HepG2 (cell line): ENCODE measurements at regions not wholly inside any gene's neighbourhood (a gene's known extent, or its start where the extent isn't known, plus 50 kb on each side); places are given as distances from the start of the nearest gene placed in this dataset.

Experiments
- ATAC-seq: fragments of 200-7000 bp; cut with Tn5 transposase; 3 replicates; pipeline ENCODE4 v1.9.1; 2020; ENCODE audit warnings: mild to moderate bottlenecking, moderate library complexity
- BruUV-seq: library from RNA; stranded (reverse); fragments of 400-500 nt; replicated peaks from 2 replicates; lab custom pipeline; 2021; lab: Mats Ljungman, UMichigan
- CTCF ChIA-PET: fragments of 300-600 bp; formaldehyde crosslinking; extraction: SDS; loops from one replicate; lab custom pipeline; 2021; ENCODE audit warnings: low total read pairs, inconsistent platforms, low intra/inter-chr PET ratio; lab: Yijun Ruan, JAX
- POLR2A ChIA-PET: fragments of 350-600 bp; sonication (Branson Sonifier 250); formaldehyde crosslinking; loops from one replicate; lab custom pipeline; 2020; ENCODE audit warnings: antibody characterized with exemption, inconsistent platforms; lab: Yijun Ruan, JAX
- DNase-seq: peaks from one replicate; pipeline ENCODE4 v3.0.0-alpha.2; 2015; ENCODE audit warnings: low spot score
- FAIRE-seq: peaks from 3 replicates; lab custom pipeline; 2011; peaks lifted over from hg19 to GRCh38; lab: Jason Lieb, UNC
- H2AFZ ChIP-seq: one replicate; pipeline ENCODE4 v1.6.1; 2011; ENCODE audit warnings: low read length, inconsistent platforms
- H3K27ac ChIP-seq: fragments of 300-600 bp; 3 replicates; pipeline ENCODE4 v1.8.0; 2011; ENCODE audit warnings: mixed run types, mild to moderate bottlenecking, mixed read lengths, low read length, inconsistent platforms; ENCODE audit not compliant: insufficient read depth; ENCODE audit errors: extremely low read length
- H3K27me3 ChIP-seq, 2 experiments: fragments of 200-600 bp in 1 of 2; 2 replicates in 1 of 2; 3 replicates in 1 of 2; pipeline versions ENCODE4 v1.6.0 to v1.8.0; 2011; ENCODE audit warnings: low read length in 2 of 2, mild to moderate bottlenecking in 2 of 2, moderate library complexity in 2 of 2, inconsistent platforms in 1 of 2; ENCODE audit not compliant: insufficient read depth in 2 of 2, control insufficient read depth in 1 of 2
- H3K36me3 ChIP-seq, 2 experiments: fragments of 200-600 bp in 1 of 2; replicated peaks in 1 of 2; 2 replicates in 1 of 2; 3 replicates in 1 of 2; pipeline versions ENCODE4 v1.5.1 to v1.8.0; 2011; ENCODE audit warnings: low read length in 2 of 2, inconsistent platforms in 1 of 2; ENCODE audit not compliant: insufficient read depth in 2 of 2, control insufficient read depth in 1 of 2
- H3K4me1 ChIP-seq: 2 replicates; pipeline ENCODE4 v1.5.1; 2012; ENCODE audit warnings: low read length, inconsistent platforms; ENCODE audit not compliant: insufficient read depth
- H3K4me2 ChIP-seq: 2 replicates; pipeline ENCODE4 v1.6.0; 2011; ENCODE audit warnings: low read depth, low read length, inconsistent platforms
- H3K4me3 ChIP-seq, 3 experiments: fragments of 200-600 bp in 1 of 3; sonication (generic), shearing (Covaris generic) in 1 of 3; replicated peaks in 1 of 3; 2 replicates each; pipeline ENCODE4 v1.5.1; 2011 to 2016; ENCODE audit warnings: low read length in 3 of 3, inconsistent platforms in 2 of 3, low read depth in 2 of 3, mild to moderate bottlenecking in 2 of 3, control low read depth in 1 of 3, mixed read lengths in 1 of 3; ENCODE audit not compliant: insufficient read depth in 1 of 3
- H3K79me2 ChIP-seq: one replicate; pipeline ENCODE4 v1.6.1; 2011; ENCODE audit warnings: low read length, inconsistent platforms; ENCODE audit not compliant: insufficient read depth
- H3K9ac ChIP-seq: 2 replicates; pipeline ENCODE4 v1.6.0; 2011; ENCODE audit warnings: mild to moderate bottlenecking, low read depth, low read length, inconsistent platforms; ENCODE audit not compliant: insufficient read depth
- H3K9me3 ChIP-seq: 2 replicates; pipeline ENCODE4 v1.5.1; 2012; ENCODE audit warnings: mild to moderate bottlenecking, low read length
- H4K20me1 ChIP-seq: 2 replicates; pipeline ENCODE4 v1.6.0; 2011; ENCODE audit warnings: inconsistent platforms, mild to moderate bottlenecking, low read length, moderate library complexity; ENCODE audit not compliant: insufficient read depth
- DPF2 ChIP-seq: sonication (generic); formaldehyde crosslinking; IDR thresholded peaks from 2 replicates; pipeline ENCODE4 v1.4.0; 2020; ENCODE audit warnings: mild to moderate bottlenecking, low read depth, missing genetic modification reagents, borderline replicate concordance
- NFKBIZ ChIP-seq: IDR thresholded peaks from 2 replicates; pipeline ENCODE4 v1.6.1; 2018; ENCODE audit warnings: missing genetic modification reagents, missing compliant biosample characterization
- NONO ChIP-seq, 2 experiments: fragments of 450-650 bp in 1 of 2; sonication (generic) in 1 of 2; formaldehyde crosslinking in 1 of 2; IDR thresholded peaks in 1 of 2; conservative IDR thresholded peaks in 1 of 2; 2 replicates each; pipeline versions ENCODE4 v1.6.1 to v1.8.0; 2017 to 2022; ENCODE audit warnings: mild to moderate bottlenecking in 1 of 2, missing genetic modification reagents in 1 of 2, moderate library complexity in 1 of 2
- PHF21A ChIP-seq: sonication (generic); formaldehyde crosslinking; IDR thresholded peaks from 2 replicates; pipeline ENCODE4 v1.5.0; 2020; ENCODE audit warnings: mild to moderate bottlenecking, missing genetic modification reagents
- ZFP36L1 ChIP-seq: sonication (generic); formaldehyde crosslinking; IDR thresholded peaks from 2 replicates; pipeline ENCODE4 v1.8.0; 2022; ENCODE audit warnings: mild to moderate bottlenecking, missing genetic modification reagents, moderate library complexity
- ZNF543 ChIP-seq: sonication (generic); formaldehyde crosslinking; IDR thresholded peaks from 2 replicates; pipeline ENCODE4 v1.4.0; 2020; ENCODE audit warnings: mild to moderate bottlenecking, missing genetic modification reagents
- ZNF75D ChIP-seq: sonication (generic); formaldehyde crosslinking; IDR thresholded peaks from 2 replicates; pipeline ENCODE4 v1.8.1; 2023; ENCODE audit warnings: missing genetic modification reagents, mild to moderate bottlenecking, borderline replicate concordance
- ZNF772 ChIP-seq: sonication (generic); formaldehyde crosslinking; IDR thresholded peaks from 2 replicates; pipeline ENCODE4 v1.5.0; 2020; ENCODE audit warnings: mild to moderate bottlenecking, missing genetic modification reagents
- WGBS: methylation state at CpG from one replicate; pipeline ENCODE4 v1.1.6; 2017; ENCODE audit warnings: low lambda C conversion rate; 5-methylcytosine and 5-hydroxymethylcytosine counted together
- in situ Hi-C: cut with HindIII; loops from 2 replicates; pipeline ENCODE4 v1.10.0; 2017; ENCODE audit warnings: low pct_unique_long_range_greater_than_20kb; ENCODE audit not compliant: extremely low pct_ligation_motif_present
- intact Hi-C: fragments of 100-400 bp; cut with micrococcal nuclease; formaldehyde crosslinking; loops from one replicate; pipeline ENCODE4 v1.10.0; 2022; ENCODE audit not compliant: unreplicated experiment
- TF ChIP-seq, protein P1 (sequence below): sonication (generic); formaldehyde crosslinking; IDR thresholded peaks from 2 replicates; pipeline ENCODE4 v1.5.0; 2020; ENCODE audit warnings: missing genetic modification reagents
- TF ChIP-seq, protein P2 (sequence below): sonication (generic); formaldehyde crosslinking; IDR thresholded peaks from 2 replicates; pipeline ENCODE4 v1.4.0; 2020; ENCODE audit warnings: missing genetic modification reagents, low read depth, mild to moderate bottlenecking, borderline replicate concordance

DNA sequence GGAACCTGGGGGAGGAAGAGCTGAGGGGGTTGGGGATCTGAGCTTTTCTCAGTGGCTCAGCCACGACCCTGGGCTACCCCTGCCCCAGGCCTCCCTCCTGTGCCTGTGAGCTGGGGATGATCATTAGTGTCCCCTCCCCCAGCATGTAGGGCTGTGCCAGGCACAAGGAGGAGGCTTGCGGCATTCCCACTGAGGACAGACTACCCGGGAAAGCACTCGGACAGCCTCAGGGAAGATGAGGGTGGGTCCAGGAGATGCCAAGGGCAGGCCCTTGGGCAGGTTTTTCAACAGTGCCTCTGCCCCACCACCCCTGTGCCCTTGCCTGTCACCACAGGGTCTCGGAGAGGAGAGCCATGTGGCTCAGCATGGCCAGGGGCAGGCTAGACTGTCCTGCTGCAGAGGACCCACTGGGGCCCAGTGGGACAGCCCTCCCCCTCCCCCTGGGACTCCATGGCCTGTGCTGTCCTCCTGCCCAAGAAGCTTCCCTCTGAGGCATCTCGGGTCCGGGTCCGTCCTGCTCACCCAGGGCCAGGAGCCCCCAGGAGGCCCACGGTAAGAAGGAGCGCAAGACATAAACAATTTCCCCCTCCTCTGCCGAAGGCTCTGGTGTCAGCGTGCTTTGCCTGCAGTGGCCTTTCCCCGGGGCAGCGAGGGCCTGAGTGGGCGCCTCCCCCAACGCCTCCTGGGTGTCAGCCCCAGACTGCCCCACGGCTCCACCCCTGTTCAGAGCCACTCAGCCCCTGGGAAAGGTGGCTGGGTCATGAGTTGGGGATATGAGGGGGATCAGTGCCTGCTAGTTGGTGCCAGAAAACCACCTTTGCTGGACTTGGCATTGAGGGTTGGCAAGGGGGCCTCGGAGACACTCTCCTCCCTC is 192.5 kb downstream of the GOLGA6L6 start:
- Histone ChIP-seq H3K27ac (no peak overlapping the region), H2AFZ (no peak overlapping the region), H3K9me3 (peaks cover 29% of the 10 kb centered on the region), H3K27me3 (no peaks in the 10 kb centered on the region), H3K79me2 (no peaks in the 10 kb centered on the region), H3K36me3 (no peaks in the 10 kb centered on the region), H3K4me2 (no peak overlapping the region), H4K20me1 (no peaks in the 10 kb centered on the region), H3K4me3 (no peak overlapping the region), H3K9ac (no peak overlapping the region), H3K4me1 (no peaks in the 10 kb centered on the region)
- no peak for DNase-seq
- POLR2A ChIA-PET = no interaction called here
- no peak; the same call in 2 of the 3 replicates for ATAC-seq
- BruUV-seq = no TSS peak
- intact Hi-C loops = no loop called here
- in situ Hi-C loops = no loop called here
- TF ChIP-seq ZFP36L1 (CRISPR knock-in tag) (no peak), PHF21A (CRISPR knock-in tag) (no peak), NFKBIZ (CRISPR knock-in tag) (no peak), ZNF543 (no peak), NONO (IDR thresholded peaks at IDR 0.05) (no peak), NONO (CRISPR knock-in tag; conservative IDR thresholded peaks at IDR 0.05) (no peak), ZNF75D (CRISPR knock-in tag) (no peak), DPF2 (CRISPR knock-in tag) (no peak), ZNF772 (CRISPR knock-in tag) (no peak)
- TF ChIP-seq, protein P1, sequence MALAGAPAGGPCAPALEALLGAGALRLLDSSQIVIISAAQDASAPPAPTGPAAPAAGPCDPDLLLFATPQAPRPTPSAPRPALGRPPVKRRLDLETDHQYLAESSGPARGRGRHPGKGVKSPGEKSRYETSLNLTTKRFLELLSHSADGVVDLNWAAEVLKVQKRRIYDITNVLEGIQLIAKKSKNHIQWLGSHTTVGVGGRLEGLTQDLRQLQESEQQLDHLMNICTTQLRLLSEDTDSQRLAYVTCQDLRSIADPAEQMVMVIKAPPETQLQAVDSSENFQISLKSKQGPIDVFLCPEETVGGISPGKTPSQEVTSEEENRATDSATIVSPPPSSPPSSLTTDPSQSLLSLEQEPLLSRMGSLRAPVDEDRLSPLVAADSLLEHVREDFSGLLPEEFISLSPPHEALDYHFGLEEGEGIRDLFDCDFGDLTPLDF (CRISPR knock-in tag) = no peak
- TF ChIP-seq, protein P2, sequence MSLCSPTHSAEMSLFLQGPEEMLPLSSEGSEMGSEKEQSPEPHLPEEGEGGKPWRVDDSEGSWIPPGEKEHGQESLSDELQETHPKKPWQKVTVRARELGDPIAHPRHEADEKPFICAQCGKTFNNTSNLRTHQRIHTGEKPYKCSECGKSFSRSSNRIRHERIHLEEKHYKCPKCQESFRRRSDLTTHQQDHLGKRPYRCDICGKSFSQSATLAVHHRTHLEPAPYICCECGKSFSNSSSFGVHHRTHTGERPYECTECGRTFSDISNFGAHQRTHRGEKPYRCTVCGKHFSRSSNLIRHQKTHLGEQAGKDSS (CRISPR knock-in tag) = no peak
- no peak for FAIRE-seq
- CTCF ChIA-PET = no interaction called here
- 40% methylated on average over 17 of the region's 18 CpGs for WGBS
